ENCODE measurements at regions not wholly inside any gene's neighbourhood (a gene's known extent, or its start where the extent isn't known, plus 50 kb on each side); places are given as distances from the start of the nearest gene placed in this dataset.

DNA sequence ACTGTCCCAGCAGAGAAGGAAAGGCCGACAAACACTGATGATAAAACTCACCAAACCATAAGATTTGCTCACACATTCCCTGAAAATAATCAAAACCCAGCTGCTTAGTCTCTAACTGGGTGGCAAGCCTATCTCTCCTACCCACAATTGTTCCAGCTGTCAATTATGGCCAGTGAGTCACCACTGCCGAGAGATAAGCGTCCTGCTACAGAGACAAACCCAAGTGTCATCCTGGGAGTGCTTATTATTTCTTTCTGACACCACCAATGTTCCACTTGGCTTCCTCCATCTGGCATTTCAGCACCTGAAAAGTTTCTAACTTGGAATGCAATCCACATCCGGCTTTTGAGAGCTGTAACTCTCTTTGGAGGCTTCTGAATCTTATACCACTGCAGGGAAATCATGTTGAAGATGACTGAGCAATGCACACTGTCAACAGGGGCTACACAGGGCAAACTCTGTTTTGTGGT lies 51.5 kb upstream of the VAV3 start (continued):
- TF ChIP-seq, protein P1, sequence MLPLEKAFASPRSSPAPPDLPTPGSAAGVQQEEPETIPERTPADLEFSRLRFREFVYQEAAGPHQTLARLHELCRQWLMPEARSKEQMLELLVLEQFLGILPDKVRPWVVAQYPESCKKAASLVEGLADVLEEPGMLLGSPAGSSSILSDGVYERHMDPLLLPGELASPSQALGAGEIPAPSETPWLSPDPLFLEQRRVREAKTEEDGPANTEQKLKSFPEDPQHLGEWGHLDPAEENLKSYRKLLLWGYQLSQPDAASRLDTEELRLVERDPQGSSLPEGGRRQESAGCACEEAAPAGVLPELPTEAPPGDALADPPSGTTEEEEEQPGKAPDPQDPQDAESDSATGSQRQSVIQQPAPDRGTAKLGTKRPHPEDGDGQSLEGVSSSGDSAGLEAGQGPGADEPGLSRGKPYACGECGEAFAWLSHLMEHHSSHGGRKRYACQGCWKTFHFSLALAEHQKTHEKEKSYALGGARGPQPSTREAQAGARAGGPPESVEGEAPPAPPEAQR (CRISPR knock-in tag; IDR thresholded peaks at IDR 0.05): no peak
- no peak for TF ChIP-seq ESRRA (CRISPR knock-in tag; IDR thresholded peaks at IDR 0.05; ENCODE audit: borderline replicate concordance)
